NT2/D1 (cell line): ENCODE measurements at regions not wholly inside any gene's neighbourhood (a gene's known extent, or its start where the extent isn't known, plus 50 kb on each side); places are given as distances from the start of the nearest gene placed in this dataset.

Source experiments
- SUZ12 ChIP-seq: IDR thresholded peaks from 2 replicates; pipeline ENCODE4 v1.6.1; 2011; ENCODE audit not compliant: insufficient read length, insufficient read depth; ENCODE audit errors: extremely low read depth
- YY1 ChIP-seq: IDR thresholded peaks from 2 replicates; pipeline ENCODE4 v1.6.1; 2011; ENCODE audit not compliant: insufficient read length, insufficient read depth
- ZNF274 ChIP-seq: IDR thresholded peaks from 2 replicates; pipeline ENCODE4 v1.6.1; 2011; ENCODE audit warnings: mild to moderate bottlenecking, low read depth, low read length

DNA sequence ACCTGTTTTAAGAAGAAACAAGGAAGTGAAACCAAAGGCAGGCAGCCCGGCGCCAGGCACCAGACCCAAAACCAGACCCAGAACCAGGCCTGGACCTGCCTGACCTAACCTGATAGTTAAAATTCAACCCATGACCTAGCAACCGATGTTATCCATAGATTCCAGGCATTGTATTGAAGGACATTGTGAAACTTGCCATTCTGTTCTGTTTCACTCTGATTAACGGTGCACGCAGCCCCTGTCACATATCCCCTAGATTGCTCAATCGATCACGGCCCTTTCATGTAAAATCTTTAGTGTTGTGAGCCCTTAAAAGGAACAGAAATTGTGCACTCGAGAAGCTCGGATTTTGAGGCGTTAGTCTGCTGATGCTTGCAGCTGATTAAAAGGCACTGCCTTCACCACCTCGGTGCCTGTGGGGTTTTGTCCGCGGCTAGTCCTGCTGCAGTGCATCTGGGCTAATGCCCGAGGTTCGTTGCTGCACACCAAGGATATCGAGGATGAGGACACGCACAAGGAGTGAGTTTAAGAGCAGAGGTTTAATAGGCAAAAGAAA is 262.5 kb upstream of the TMEM132C start:
- TF ChIP-seq YY1 (no peak), ZNF274 (no peak), SUZ12 (no peak)
